Osteocyte (in vitro differentiated cells): ENCODE measurements at regions not wholly inside any gene's neighbourhood (a gene's known extent, or its start where the extent isn't known, plus 50 kb on each side); places are given as distances from the start of the nearest gene placed in this dataset.
"Not testable (repeated sequence)": the region's sequence is repeated elsewhere in the genome, so short reads cannot be mapped to it uniquely, and the experiment has no call there.

Source experiments
- DNase-seq: peaks from one replicate; pipeline ENCODE4 v3.0.0; 2021; ENCODE audit warnings: mixed read lengths; ENCODE audit not compliant: unreplicated experiment; ENCODE audit errors: extremely low spot score
- H3K27ac Mint-ChIP-seq: one replicate; pipeline ENCODE4 v1.8.0; 2021; ENCODE audit warnings: mild to moderate bottlenecking, mixed read lengths; ENCODE audit not compliant: unreplicated experiment
- H3K27me3 Mint-ChIP-seq: one replicate; pipeline ENCODE4 v1.8.0; 2021; ENCODE audit warnings: mixed read lengths; ENCODE audit not compliant: unreplicated experiment
- H3K36me3 Mint-ChIP-seq: one replicate; pipeline ENCODE4 v1.8.0; 2021; ENCODE audit warnings: mixed read lengths; ENCODE audit not compliant: unreplicated experiment
- H3K4me1 Mint-ChIP-seq: one replicate; pipeline ENCODE4 v1.8.0; 2021; ENCODE audit warnings: mixed read lengths; ENCODE audit not compliant: unreplicated experiment
- H3K4me3 Mint-ChIP-seq: one replicate; pipeline ENCODE4 v1.8.0; 2021; ENCODE audit warnings: mild to moderate bottlenecking, moderate library complexity, mixed read lengths; ENCODE audit not compliant: unreplicated experiment
- H3K9me3 Mint-ChIP-seq: one replicate; pipeline ENCODE4 v1.8.0; 2021; ENCODE audit warnings: mixed read lengths; ENCODE audit not compliant: unreplicated experiment
- CTCF ChIP-seq: fragments of 200-600 bp; sonication (generic); IDR thresholded peaks from 2 replicates; pipeline ENCODE4 v1.5.0; 2021; ENCODE audit warnings: antibody characterized with exemption, mild to moderate bottlenecking, moderate library complexity

GRCh38 chr5:53298841-53299240, 181.6 kb upstream of the FST start:
- no peak overlapping the region for H3K27ac Mint-ChIP-seq
- TF ChIP-seq CTCF: no peak
- peaks cover 6% of the 10 kb centered on the region for H3K4me1 Mint-ChIP-seq
- no peaks in the 10 kb centered on the region for H3K27me3 Mint-ChIP-seq
- DNase-seq: no peak
- peaks cover 4% of the 10 kb centered on the region for H3K9me3 Mint-ChIP-seq
- H3K4me3 Mint-ChIP-seq: no peak overlapping the region
- H3K36me3 Mint-ChIP-seq: no peaks in the 10 kb centered on the region

DNA sequence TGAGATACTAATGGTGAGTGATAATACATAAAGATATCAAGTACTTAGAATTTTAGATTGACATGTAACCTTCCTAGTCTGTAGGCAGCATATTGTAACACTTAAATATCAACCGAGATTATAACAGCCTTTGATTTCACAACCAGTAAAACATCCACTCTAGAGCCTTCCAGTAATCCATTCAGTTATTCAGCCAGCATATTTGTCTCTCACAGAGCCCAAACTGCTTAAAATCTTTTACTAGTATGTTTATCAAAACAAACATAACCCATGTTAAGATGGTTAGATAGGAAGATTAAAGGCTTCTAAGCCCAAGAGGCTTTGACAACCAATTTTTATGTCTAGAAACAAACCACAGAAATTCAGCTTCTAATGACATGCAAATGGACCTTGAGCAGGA, 177.9 kb upstream of the FST start:
- Mint-ChIP-seq H3K9me3 (peaks cover 5% of the 10 kb centered on the region), H3K4me1 (peaks cover 6% of the 10 kb centered on the region), H3K27me3 (no peaks in the 10 kb centered on the region), H3K4me3 (no peak overlapping the region), H3K27ac (no peak overlapping the region), H3K36me3 (no peaks in the 10 kb centered on the region)
- no peak for TF ChIP-seq CTCF
- DNase-seq: no peak

DNA sequence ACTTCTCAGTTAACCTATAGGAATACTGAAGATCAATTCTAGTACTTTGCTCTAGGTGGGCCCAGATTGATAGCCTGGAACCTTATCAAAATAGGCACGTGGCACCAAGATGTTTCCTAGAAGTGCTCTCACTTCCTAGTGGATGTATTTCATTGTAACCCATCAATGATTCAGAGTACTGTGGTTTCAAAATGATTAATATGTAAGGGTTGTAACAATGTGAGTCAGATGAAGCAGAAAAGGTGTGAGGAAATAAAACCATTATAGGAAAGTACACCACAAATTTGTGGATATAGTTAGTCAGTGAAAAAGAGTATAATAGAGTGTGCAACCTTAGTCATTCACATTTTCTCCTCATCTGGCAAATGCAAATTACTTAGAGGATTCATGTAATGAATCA, 177.3 kb upstream of the FST start:
- peaks cover 11% of the 10 kb centered on the region for H3K9me3 Mint-ChIP-seq
- no peak for DNase-seq
- no peak overlapping the region for H3K4me3 Mint-ChIP-seq
- no peak overlapping the region for H3K27ac Mint-ChIP-seq
- H3K27me3 Mint-ChIP-seq: no peaks in the 10 kb centered on the region
- TF ChIP-seq CTCF: no peak
- H3K36me3 Mint-ChIP-seq: peaks cover under 1% of the 10 kb centered on the region
- peaks cover 6% of the 10 kb centered on the region for H3K4me1 Mint-ChIP-seq

GRCh38 chr5:53305316-53305715, 175.1 kb upstream of the FST start:
- not testable (repeated sequence) for H3K4me3 Mint-ChIP-seq, H3K36me3 Mint-ChIP-seq, H3K27me3 Mint-ChIP-seq, DNase-seq, H3K4me1 Mint-ChIP-seq, H3K27ac Mint-ChIP-seq
- H3K9me3 Mint-ChIP-seq: peaks cover 20% of the 10 kb centered on the region

DNA sequence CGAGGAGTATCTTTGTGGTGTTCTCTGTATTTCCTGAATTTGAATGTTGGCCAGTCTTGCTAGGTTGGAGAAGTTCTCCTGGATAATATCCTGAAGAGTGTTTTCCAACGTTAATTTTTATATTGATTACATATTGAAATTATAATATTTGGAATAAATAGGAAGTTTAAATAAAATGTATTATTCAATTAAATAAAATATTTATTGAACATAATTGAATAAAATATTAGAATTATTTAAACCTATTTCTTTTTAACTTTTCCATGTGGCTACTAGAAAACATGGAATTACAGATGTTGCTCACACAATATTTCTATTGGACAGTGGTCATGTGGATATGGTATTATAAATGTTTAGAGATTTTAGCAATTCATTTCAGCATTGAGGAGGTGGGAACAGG, 170.8 kb upstream of the FST start:
- TF ChIP-seq CTCF: no peak
- DNase-seq: no peak
- H3K36me3 Mint-ChIP-seq: peaks cover 5% of the 10 kb centered on the region
- H3K4me3 Mint-ChIP-seq: no peak overlapping the region
- H3K27ac Mint-ChIP-seq: no peak overlapping the region
- no peaks in the 10 kb centered on the region for H3K4me1 Mint-ChIP-seq
- H3K9me3 Mint-ChIP-seq: peaks cover 20% of the 10 kb centered on the region
- H3K27me3 Mint-ChIP-seq: no peaks in the 10 kb centered on the region

DNA sequence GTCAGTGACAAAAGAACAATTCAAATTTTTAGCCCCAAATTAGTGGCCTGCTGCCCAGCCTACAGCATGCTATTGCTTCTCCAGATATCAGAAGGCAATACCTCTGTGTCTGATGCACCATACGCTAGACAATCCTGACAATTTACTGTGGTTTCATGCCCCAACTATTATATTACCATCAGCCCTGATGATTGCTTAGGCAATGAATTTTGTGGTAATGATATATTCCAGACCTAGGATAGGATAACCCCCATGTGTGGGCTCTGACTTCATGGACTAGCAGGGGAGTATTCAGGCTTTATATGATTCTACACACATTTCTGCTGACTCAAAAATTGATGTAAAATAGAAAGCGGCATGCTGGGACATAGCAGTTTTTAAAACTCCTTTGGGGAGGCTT, 168.7 kb upstream of the FST start:
- no peaks in the 10 kb centered on the region for H3K4me1 Mint-ChIP-seq
- no peak for DNase-seq
- peaks cover 33% of the 10 kb centered on the region for H3K9me3 Mint-ChIP-seq
- no peaks in the 10 kb centered on the region for H3K27me3 Mint-ChIP-seq
- no peak for TF ChIP-seq CTCF
- no peak overlapping the region for H3K27ac Mint-ChIP-seq
- no peak overlapping the region for H3K4me3 Mint-ChIP-seq
- H3K36me3 Mint-ChIP-seq: peaks cover 5% of the 10 kb centered on the region
